HG02943 (cell line): ENCODE measurements at regions not wholly inside any gene's neighbourhood (a gene's known extent, or its start where the extent isn't known, plus 50 kb on each side); places are given as distances from the start of the nearest gene placed in this dataset.
"Not testable (repeated sequence)": the region's sequence is repeated elsewhere in the genome, so short reads cannot be mapped to it uniquely, and the experiment has no call there.

ENCODE experiments used
- ATAC-seq: cut with Tn5 transposase; IDR thresholded peaks from one replicate; pipeline ENCODE4 v1.9.1; 2021; ENCODE audit warnings: mild to moderate bottlenecking, low read depth, moderate library complexity; ENCODE audit not compliant: unreplicated experiment

DNA sequence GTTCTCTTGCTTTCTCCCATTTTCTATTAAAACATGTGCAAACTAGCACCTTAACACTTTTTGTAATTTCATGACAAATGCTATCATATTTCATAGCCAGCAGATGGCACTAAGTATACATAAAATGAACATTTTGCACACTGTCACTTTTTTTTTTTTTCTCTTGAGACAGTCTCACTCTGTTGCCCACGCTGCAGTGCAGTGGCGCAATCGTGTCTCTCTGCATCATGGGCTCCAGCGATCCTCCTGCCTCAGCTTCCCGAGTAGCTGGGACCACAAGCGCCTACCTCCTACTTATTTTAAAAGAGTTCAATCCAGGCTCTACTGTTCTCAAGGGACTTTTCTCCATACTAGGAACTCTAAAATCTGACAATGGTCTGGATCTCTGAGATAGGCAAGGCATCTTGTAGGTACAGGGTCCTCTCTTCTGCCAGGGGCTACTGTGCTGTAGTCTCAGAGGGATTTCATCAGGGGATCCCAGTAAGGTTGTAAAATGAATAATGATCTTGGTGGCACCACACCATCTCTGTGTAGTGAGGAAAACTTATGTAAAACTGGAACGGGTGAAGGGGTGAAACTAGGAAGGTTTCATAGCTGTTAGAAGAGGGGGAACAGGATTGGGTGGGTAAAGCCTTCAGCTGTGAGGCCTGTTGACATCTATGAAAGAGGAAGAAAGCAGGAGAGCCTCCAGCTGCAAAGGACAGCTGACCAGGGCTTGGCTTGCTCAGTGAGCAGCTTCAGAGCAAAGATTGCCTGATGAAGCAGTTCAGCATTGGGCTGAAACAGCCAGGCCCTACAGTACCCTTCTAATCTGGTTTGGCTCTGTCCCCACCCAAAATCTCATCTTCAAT lies 196.9 kb downstream of the AVL9 start:
- ATAC-seq: not testable (repeated sequence)

DNA sequence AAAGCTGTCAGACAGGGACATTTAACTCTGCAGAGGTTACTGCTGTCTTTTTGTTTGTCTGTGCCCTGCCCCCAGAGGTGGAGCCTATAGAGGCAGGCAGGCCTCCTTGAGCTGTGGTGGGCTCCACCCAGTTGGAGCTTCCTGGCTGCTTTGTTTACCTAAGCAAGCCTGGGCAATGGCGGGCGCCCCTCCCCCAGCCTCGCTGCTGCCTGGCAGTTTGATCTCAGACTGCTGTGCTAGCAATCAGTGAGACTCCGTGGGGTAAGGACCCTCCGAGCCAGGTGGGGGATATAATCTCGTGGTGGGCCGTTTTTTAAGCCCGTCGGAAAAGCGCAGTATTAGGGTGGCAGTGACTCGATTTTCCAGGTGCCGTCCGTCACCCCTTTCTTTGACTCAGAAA lies 192.8 kb downstream of the AVL9 start:
- not testable (repeated sequence) for ATAC-seq

DNA sequence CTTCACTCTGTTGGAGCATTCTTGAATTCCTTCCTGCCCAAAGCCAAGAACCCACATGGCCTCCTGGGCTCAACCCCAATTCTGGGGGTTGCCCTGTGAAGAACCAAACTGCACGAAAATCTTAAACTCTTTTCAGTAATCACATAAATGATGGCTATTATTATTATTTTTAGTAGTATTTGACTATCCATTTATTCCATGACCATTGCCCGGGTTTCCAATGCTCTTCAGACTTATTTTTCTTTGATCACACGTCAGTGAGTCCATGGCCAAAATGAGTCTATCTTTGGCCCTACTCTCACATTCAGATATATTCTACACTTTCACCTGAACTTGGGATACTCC lies 185.9 kb downstream of the AVL9 start:
- ATAC-seq: no peak

DNA sequence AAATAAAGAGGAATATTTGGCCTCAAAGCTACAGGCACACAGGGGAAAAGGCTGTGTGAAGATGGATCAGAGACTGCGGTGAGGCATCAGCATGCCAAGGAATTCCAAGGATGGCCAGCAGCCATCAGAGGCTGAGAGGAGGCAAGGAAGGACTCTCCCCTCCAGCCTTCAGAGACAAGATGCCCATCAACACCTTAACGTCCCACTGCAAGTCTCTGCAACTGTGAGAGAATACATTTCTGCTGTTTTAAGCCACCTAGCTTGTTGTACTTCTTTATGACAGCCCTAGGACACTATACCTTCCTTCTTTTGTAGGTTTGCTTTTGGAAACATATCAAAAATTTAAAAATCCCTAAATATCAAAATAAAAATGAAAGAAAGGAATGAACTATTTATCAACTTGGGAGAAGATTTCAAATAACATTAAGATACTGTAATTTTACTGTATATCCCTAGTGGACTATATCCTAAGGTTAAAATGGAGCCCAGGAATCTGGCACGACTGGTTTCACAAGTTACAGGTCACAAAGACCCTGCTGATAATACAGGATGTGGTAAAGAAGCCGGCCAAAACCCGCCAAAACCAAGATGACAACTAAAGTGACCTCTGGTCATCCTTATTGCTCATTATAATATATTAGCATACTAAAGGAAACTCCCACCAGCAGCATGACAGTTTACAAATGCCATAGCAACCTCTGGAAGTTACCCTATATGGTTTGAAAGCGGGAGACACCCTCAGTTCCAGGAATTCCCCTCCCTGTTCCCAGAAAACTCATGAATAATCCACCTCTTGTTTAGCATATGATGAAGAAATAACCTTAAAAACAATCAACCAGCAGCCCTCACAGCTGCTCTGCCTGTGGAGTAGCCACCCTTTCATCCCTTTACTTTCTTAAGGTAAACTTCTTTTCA lies 185.2 kb downstream of the AVL9 start:
- ATAC-seq: no peak

DNA sequence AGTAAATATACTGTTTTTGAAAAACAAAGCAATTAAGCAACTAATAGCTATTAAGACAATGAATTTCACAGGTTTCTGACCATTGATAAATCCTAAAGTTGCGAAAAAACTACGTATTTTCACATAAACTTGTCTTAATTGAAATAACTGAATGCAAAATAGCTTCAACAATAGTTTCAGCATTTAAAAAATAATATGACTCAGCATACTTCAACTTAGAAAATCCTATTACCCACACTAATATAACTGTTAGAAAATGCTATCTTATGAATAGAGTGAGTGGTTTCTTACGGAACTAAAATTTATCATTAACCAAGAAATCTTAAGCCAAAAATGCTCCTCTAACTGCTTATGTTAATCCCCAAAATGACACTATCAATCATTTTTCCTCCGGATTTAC lies 183.9 kb downstream of the AVL9 start:
- ATAC-seq: no peak

DNA sequence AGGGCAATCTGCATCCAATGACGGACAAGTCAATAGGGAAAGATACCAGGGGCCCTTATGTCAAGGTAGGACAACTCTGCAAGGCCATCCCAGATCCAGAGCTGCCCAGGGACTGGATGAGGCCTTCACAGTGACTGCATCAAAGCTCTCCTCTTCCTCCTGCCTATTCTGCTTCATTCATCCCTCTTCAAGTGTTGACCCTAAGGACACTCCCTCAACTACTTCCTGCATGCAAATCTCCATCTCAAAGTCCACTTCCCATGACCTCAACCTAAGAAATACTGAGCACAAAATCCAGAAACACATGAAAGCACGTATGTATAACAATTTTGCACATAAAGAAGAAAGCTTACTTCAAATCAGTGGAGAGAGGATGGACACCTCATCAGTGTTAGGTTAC lies 182.3 kb downstream of the AVL9 start:
- no peak for ATAC-seq

DNA sequence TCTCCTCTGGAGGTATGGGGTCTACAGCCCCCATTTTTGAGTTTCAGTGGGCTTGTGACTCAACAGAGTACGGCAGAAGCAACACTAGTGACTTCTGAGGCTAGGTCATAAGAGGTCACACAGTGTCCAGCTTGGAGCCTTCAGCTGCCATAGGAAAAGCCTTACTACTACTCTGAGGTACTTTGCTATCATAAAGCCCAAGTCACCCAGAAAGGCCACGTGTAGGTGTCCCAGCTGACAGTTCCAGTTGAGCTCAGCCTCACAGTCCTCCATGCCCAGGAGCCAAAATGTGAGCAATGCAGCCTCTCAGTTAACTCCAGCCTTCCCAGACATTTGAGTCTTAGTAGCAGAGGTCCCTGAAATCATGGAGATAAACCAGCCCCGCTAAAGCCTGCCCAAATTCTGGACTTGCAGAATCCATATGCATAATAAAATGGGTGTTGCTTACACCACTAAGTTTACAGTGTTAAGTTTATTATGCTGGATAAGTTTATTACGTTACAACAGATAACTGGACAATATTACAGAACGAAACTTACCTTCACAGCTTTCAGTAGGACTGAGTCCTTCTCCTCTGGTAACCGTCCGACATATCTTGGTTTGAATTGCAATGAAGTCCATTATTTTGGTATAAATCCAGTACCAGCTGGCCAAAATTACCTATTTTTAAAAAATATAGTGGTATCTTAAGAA lies 181.1 kb downstream of the AVL9 start:
- no peak for ATAC-seq

DNA sequence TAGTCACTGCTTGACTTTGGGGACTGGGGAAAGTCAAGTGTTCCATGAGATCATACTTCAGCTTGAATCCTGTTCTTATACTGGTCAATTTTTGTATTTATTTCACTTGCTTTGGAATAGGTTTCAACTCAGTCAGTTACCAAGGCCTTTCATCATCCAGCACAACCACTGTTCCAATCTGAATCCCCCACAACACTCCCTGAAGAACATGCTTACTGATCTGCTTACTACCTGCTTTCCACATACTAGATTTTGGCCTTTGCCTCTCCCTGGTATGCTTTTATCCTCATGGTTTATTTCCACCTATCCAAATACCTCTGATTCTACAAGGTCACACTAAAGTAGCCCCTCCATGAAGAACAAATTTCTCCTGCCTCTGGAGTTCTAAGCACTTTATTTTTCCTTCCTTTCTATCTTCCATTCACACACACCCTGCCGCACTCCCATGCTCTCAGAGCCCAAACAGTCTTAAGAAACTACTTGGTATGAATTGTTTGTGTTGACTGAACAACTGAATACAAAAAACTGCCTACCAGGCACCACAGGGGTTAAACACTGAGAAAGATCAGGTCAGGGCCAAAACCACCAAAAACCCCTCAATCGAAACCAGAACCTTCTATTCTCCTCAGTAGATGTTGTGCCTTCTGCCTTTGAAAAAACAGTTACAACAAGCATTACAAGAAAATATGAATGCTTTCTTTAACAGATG lies 178.1 kb downstream of the AVL9 start:
- ATAC-seq: no peak

DNA sequence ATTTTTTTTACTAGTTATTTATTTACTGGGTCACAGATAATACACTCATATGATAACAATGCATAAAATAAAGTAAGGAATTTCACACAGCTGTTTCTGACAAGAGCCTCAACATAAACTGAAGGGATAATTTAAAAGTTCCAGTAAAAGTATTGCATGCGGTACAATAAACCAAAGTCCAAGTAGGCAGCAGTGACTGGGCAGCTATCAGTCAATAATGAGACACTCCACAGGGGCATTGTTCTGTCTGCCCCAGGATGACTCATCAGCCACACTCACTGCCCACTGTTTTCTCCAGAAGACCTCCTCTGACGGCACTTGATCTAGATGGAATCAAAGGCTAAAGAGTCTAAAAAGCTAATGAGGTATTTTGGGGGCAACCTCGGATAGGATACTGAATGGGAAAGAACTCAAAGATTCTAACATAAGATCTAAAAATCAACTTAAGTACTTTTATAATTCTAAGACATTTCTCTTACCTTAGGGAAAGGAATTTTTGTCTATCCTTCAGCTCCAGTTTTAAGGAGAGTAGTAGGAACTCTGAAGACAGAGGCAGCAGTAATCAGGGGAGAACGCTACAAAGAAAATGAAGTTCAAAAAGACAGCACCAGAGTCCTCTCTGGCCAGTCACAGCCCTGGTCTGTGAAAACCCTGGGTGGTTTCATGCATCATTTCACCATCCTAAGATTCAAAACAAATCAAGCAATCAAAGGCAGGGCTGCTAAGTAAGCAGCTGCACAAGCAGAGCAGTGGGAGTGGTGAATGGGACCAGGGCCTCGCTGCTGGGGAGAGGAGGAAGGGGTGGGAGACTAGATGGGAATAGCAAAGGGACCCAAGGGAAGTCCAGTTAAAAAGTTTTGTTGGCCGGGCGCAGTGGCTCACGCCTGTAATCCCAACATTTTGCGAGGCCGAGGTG lies 175.1 kb downstream of the AVL9 start:
- no peak for ATAC-seq

DNA sequence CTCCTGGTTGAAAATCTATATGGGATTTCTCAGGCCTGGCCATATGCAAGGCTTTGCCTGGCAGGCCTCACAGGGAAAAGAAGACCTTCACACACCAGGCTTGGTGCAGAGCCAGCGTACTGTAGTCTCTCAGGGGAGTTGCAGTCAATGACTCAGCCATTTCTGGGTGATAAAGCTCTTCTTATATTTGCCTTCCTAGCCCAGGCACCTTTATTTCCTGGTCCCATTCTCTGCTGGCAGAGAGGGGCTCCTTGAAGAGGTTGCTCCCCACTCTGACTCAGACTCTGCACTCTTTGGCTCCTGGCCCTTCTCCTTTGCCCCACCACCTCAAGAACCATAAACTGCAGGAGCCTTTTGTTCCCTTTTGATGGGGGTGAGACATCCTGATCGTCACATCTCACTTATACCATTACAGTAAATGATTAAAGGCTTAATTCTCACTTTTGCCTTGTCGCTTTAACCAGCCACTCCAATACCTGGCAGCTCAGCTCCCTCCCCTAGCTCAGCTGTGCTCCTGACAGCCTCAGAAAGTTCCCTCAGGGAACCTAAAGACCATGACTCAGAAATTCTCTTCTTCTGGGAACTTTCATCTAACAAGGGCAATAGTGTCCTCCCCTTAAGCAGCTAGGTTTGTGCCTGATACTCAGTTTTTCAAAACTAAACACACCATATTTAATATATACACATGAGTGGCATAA lies 174.0 kb downstream of the AVL9 start:
- not testable (repeated sequence) for ATAC-seq

DNA sequence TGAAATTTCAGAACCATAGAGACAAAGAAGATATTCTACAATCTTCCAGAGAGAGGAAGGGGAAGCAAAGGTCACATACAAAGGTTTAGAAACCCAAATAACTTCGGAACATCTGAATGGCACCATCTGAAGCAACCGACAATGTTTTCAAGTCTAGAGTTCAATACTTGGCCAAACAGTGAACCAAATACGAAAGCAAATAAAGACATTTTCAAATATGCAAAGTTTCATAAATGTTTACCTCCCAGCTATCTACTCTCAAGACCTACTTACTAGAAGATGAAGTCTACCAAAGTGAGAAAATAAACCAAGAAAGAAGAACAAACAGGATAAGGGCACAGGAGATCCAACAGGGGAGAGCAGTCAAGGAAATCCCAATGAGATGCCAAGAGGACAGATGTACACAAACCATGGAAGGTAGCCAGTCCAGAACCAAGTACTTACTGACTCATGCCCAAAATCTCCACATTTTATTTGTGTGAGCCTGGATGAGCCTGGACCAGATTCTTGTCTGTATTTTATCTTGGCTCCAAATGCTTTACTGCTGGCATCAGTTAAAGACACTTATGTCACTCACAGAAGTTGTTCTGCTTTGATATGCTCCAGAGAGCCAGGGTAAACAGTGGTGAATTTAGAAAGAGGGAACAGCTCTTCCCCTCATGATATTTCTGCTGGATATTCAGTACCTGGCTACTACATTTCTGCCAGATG lies 173.3 kb downstream of the AVL9 start:
- not testable (repeated sequence) for ATAC-seq

DNA sequence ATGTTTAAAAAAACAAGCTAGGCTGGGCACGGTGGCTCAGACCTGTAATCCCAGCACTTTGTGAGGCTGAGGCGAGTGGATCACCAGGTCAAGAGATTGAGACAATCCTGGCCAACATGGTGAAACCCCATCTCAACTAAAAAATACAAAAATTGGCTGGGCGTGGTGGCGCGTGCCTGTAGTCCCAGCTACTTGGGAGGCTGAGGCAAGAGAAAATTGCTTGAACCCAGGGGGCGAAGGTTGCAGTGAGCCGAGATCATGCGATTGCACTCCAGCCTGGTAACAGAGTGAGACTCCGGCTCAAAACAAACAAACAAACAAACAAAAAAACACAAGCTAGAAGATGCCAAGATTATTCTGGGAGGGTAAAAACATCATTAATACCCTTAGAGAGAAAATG lies 172.3 kb downstream of the AVL9 start:
- ATAC-seq: not testable (repeated sequence)

DNA sequence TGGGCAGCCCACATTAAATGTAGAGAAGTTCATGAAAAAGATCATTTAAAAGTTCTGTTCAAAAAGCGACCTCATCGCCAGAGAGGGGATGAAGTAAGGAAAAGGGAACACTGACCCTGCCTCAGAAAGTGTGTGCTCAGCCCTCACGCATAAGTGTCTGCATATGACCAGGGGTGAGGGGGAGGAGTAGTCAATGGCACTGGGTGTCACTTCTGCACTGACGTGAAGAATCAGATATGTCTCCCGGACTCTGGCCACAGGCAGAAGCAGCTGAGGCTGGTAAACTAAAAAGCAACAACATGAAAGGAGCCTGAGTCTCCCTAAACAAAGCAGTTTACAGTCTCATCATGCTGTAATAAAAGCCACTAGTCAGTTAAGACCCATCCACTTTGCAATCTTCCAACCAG lies 168.5 kb downstream of the AVL9 start:
- not testable (repeated sequence) for ATAC-seq

DNA sequence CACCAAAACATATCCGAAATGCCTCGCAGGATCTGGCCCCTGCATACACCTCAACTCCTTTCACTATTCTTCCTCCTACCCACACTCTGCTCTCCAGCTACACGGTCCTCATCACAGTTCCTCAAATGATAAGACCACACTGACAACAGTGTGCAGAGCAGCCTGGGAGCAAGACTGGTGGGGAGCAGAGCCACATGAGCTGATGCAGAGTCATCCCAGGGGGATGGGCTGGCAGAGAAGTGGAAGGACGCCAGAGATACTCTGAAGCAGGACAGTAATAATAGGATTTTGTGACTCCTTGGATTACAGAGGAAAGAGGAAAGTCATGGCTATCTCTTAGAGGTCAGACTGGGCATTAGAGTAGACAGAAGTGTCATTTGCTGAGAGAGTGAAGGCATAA lies 167.2 kb downstream of the AVL9 start:
- ATAC-seq: not testable (repeated sequence)

DNA sequence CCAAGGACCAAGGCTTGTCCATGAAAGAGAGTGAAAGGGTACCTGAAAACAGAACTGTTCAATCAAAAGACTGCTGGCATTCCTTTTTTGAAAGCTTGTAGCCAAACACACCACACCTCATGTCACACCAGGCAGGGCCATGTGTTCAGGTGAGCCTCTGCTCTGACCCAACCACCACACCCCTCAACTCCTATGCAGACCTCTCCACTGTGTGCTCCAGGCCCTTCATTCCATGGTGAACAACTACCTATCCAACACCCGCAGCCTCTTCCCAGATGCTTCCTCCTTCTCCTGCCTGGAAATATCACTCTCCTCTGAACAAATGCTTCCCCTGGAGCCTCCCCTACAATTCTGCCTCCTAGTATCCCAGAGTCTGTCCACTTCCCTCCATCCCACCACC lies 166.6 kb downstream of the AVL9 start:
- ATAC-seq: no peak

DNA sequence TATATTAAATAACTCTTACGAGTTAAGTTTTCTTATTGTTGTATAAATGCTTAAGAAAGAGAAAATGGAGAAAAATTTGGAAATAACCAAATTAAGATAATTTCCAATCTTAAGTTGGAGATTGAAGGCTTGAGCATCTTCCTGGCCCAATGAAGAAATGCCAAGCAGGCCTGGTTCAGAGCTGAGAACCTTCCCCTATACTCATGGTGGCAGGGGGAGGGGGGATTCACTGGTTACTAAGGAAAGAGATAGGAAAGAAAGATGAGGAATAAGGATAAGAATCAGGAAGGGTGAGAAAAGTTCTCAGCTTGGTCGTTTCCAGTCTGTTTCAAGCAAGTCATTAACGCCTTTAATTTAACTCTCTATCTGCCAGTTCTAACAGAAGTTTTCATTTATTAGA lies 166.2 kb downstream of the AVL9 start:
- ATAC-seq: no peak

DNA sequence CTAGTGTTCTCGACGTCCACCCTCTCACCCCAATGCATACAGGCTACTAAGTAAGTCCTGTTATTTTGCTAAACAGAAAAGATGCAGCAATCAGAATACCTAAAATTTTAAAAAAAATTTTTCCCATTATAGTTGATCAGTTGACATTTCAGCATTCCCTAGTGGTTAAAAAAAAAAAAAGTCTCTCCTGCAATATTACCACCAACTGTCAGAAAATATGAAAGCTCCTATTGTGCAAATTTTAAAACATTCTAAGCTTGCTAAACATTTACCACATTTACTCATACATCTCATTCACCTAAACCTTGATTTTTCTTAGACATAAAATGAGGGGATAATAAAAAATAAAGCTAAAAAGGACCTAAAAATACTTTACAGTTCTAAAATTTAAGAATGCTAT lies 165.6 kb downstream of the AVL9 start:
- ATAC-seq: no peak

DNA sequence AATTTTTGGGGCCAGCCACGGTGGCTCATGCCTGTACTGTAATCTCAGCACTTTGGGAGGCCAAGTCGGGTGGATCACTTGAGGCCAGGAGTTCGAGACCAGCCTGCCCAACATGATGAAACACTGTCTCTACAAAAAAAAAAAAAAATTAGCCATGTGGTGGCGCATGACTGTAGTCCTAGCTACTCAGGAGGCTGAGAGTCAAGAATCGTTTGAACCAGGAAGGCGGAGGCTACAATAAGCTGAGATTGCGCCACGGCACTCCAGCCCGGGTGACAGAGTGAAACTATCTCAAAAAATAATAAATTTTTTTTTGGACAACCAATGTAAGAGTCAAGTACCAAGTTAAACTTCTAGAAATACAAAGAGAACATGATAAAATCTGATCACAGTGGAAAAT lies 164.6 kb downstream of the AVL9 start:
- ATAC-seq: no peak
